ENCODE measurements at regions not wholly inside any gene's neighbourhood (a gene's known extent, or its start where the extent isn't known, plus 50 kb on each side); places are given as distances from the start of the nearest gene placed in this dataset.

- TF ChIP-seq, protein P1, sequence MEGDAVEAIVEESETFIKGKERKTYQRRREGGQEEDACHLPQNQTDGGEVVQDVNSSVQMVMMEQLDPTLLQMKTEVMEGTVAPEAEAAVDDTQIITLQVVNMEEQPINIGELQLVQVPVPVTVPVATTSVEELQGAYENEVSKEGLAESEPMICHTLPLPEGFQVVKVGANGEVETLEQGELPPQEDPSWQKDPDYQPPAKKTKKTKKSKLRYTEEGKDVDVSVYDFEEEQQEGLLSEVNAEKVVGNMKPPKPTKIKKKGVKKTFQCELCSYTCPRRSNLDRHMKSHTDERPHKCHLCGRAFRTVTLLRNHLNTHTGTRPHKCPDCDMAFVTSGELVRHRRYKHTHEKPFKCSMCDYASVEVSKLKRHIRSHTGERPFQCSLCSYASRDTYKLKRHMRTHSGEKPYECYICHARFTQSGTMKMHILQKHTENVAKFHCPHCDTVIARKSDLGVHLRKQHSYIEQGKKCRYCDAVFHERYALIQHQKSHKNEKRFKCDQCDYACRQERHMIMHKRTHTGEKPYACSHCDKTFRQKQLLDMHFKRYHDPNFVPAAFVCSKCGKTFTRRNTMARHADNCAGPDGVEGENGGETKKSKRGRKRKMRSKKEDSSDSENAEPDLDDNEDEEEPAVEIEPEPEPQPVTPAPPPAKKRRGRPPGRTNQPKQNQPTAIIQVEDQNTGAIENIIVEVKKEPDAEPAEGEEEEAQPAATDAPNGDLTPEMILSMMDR (IDR thresholded peaks at IDR 0.05): no peak
- TF ChIP-seq POLR2AphosphoS5 (IDR thresholded peaks at IDR 0.05): no peak
Observed at GRCh38 chr10:36542493-36542892, 582.9 kb upstream of the ANKRD30A start.
